ENCODE measurements at regions not wholly inside any gene's neighbourhood (a gene's known extent, or its start where the extent isn't known, plus 50 kb on each side); places are given as distances from the start of the nearest gene placed in this dataset.
"Not testable (repeated sequence)": the region's sequence is repeated elsewhere in the genome, so short reads cannot be mapped to it uniquely, and the experiment has no call there.

- Histone ChIP-seq H4K20me1 (ENCODE audit: insufficient read depth, low read length) (no peaks in the 10 kb centered on the region), H3K9me3 (ENCODE audit: insufficient read depth, low read length, severe bottlenecking) (no peaks in the 10 kb centered on the region), H3K27me3 (ENCODE audit: insufficient read depth, low read length, poor library complexity) (no peaks in the 10 kb centered on the region), H3K27ac (ENCODE audit: low read length) (no peak overlapping the region), H3K4me1 (ENCODE audit: insufficient read depth, low read length) (no peaks in the 10 kb centered on the region), H3K79me2 (ENCODE audit: insufficient read depth, low read length) (no peaks in the 10 kb centered on the region), H3K9ac (ENCODE audit: low read depth, low read length) (no peak overlapping the region), H3K4me2 (ENCODE audit: insufficient read depth, low read length) (no peak overlapping the region), H2AFZ (ENCODE audit: low read depth, low read length) (no peak overlapping the region), H3K36me3 (ENCODE audit: insufficient read depth, low read length) (no peaks in the 10 kb centered on the region), H3K4me3 (ENCODE audit: low read depth in 1 of 2, low read length in 2 of 2) (no peak overlapping the region)
- ATAC-seq (ENCODE audit: insufficient read depth, low read depth) (no peak), DNase-seq (no peak)
- TF ChIP-seq, protein P1, sequence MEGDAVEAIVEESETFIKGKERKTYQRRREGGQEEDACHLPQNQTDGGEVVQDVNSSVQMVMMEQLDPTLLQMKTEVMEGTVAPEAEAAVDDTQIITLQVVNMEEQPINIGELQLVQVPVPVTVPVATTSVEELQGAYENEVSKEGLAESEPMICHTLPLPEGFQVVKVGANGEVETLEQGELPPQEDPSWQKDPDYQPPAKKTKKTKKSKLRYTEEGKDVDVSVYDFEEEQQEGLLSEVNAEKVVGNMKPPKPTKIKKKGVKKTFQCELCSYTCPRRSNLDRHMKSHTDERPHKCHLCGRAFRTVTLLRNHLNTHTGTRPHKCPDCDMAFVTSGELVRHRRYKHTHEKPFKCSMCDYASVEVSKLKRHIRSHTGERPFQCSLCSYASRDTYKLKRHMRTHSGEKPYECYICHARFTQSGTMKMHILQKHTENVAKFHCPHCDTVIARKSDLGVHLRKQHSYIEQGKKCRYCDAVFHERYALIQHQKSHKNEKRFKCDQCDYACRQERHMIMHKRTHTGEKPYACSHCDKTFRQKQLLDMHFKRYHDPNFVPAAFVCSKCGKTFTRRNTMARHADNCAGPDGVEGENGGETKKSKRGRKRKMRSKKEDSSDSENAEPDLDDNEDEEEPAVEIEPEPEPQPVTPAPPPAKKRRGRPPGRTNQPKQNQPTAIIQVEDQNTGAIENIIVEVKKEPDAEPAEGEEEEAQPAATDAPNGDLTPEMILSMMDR (IDR thresholded peaks at IDR 0.05; ENCODE audit: borderline replicate concordance, extremely low read depth, low read length, poor library complexity, severe bottlenecking) = no peak
- no peak for TF ChIP-seq EZH2 (IDR thresholded peaks at IDR 0.05; ENCODE audit: borderline replicate concordance, low read depth, low read length, severe bottlenecking)
Observed at GRCh38 chr2:139550341-139550740, 770.2 kb upstream of the NXPH2 start.

DNA sequence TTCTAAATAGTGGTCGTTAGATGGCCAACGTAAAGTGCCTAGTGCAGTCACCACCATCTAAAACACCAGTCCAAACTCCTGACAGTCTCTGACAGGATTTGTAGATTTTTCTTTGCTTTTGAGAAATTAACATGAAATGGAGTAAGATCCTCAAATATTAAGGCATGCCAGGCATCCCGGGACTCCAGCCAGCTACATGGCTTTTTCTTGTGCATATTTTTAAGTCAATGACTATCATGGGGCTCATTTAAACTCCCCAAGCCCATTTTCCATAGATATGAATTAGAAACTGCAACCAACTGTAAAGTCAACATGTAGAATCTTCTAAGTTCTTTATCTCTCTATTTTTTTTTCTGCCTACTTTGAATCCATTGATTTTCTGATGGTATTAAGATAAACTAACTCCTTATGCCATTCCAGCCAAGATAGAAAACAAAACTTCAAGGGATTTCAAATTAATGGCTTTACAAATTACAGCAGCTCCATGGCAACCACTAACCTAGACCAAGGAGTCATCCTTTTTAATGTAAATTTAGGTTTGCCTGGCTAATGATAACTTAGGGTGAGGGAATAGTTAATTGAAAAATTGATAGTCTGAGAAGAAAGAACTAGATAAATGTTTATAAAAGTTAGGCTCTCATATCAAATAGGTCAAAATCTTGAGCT is 764.1 kb upstream of the NXPH2 start:
- Histone ChIP-seq H3K27ac (ENCODE audit: low read length) (no peak overlapping the region), H3K79me2 (ENCODE audit: insufficient read depth, low read length) (no peaks in the 10 kb centered on the region), H3K9me3 (ENCODE audit: insufficient read depth, low read length, severe bottlenecking) (no peaks in the 10 kb centered on the region), H3K4me2 (ENCODE audit: insufficient read depth, low read length) (no peak overlapping the region), H3K27me3 (ENCODE audit: insufficient read depth, low read length, poor library complexity) (no peaks in the 10 kb centered on the region), H3K4me1 (ENCODE audit: insufficient read depth, low read length) (no peaks in the 10 kb centered on the region), H4K20me1 (ENCODE audit: insufficient read depth, low read length) (no peaks in the 10 kb centered on the region), H3K9ac (ENCODE audit: low read depth, low read length) (no peak overlapping the region), H3K4me3 (ENCODE audit: low read depth in 1 of 2, low read length in 2 of 2) (no peak overlapping the region), H2AFZ (ENCODE audit: low read depth, low read length) (no peak overlapping the region), H3K36me3 (ENCODE audit: insufficient read depth, low read length) (no peaks in the 10 kb centered on the region)
- no peak for TF ChIP-seq EZH2 (IDR thresholded peaks at IDR 0.05; ENCODE audit: borderline replicate concordance, low read depth, low read length, severe bottlenecking)
- TF ChIP-seq, protein P1 (IDR thresholded peaks at IDR 0.05; ENCODE audit: borderline replicate concordance, extremely low read depth, low read length, poor library complexity, severe bottlenecking) = no peak
- ATAC-seq (ENCODE audit: insufficient read depth, low read depth) = no peak
- DNase-seq = no peak

DNA sequence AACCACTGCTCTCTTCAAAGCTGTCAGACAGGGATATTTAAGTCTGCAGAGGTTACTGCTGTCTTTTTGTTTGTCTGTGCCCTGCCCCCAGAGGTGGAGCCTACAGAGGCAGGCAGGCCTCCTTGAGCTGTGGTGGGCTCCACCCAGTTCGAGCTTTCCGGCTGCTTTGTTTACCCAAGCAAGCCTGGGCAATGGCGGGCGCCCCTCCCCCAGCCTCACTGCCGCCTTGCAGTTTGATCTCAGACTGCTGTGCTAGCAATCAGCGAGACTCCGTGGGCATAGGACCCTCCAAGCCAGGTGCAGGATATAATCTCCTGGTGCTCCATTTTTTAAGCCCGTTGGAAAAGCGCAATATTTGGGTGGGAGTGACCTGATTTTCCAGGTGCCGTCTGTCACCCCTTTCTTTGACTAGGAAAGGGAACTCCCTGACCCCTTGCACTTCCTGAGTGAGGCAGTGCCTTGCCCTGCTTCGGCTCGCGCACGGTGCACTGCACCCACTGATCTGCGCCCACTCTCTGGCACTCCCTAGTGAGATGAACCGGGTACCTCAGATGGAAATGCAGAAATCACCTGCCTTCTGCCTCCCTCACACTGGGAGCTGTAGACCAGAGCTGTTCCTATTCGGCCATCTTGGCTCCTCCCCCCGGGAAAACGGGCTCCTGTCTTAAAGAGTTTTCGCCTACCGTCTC is 758.3 kb upstream of the NXPH2 start:
- not testable (repeated sequence) for DNase-seq; H3K4me2 ChIP-seq (ENCODE audit: insufficient read depth, low read length); H3K4me1 ChIP-seq (ENCODE audit: insufficient read depth, low read length); H3K27ac ChIP-seq (ENCODE audit: low read length); H2AFZ ChIP-seq (ENCODE audit: low read depth, low read length); H3K27me3 ChIP-seq (ENCODE audit: insufficient read depth, low read length, poor library complexity); ATAC-seq (ENCODE audit: insufficient read depth, low read depth); H3K4me3 ChIP-seq (ENCODE audit: low read depth in 1 of 2, low read length in 2 of 2); H3K36me3 ChIP-seq (ENCODE audit: insufficient read depth, low read length); H3K9me3 ChIP-seq (ENCODE audit: insufficient read depth, low read length, severe bottlenecking); H3K9ac ChIP-seq (ENCODE audit: low read depth, low read length); H3K79me2 ChIP-seq (ENCODE audit: insufficient read depth, low read length); H4K20me1 ChIP-seq (ENCODE audit: insufficient read depth, low read length)

GRCh38 chr2:139529080-139529479 is 748.9 kb upstream of the NXPH2 start:
- Histone ChIP-seq H2AFZ (ENCODE audit: low read depth, low read length) (no peak overlapping the region), H4K20me1 (ENCODE audit: insufficient read depth, low read length) (no peaks in the 10 kb centered on the region), H3K36me3 (ENCODE audit: insufficient read depth, low read length) (no peaks in the 10 kb centered on the region), H3K79me2 (ENCODE audit: insufficient read depth, low read length) (no peaks in the 10 kb centered on the region), H3K4me2 (ENCODE audit: insufficient read depth, low read length) (no peak overlapping the region), H3K4me3 (ENCODE audit: low read depth in 1 of 2, low read length in 2 of 2) (no peak overlapping the region), H3K9ac (ENCODE audit: low read depth, low read length) (no peak overlapping the region), H3K27ac (ENCODE audit: low read length) (no peak overlapping the region), H3K4me1 (ENCODE audit: insufficient read depth, low read length) (no peaks in the 10 kb centered on the region), H3K27me3 (ENCODE audit: insufficient read depth, low read length, poor library complexity) (no peaks in the 10 kb centered on the region), H3K9me3 (ENCODE audit: insufficient read depth, low read length, severe bottlenecking) (no peaks in the 10 kb centered on the region)
- no peak for DNase-seq
- TF ChIP-seq EZH2 (IDR thresholded peaks at IDR 0.05; ENCODE audit: borderline replicate concordance, low read depth, low read length, severe bottlenecking) = no peak
- TF ChIP-seq, protein P1 (IDR thresholded peaks at IDR 0.05; ENCODE audit: borderline replicate concordance, extremely low read depth, low read length, poor library complexity, severe bottlenecking) = no peak
- no peak for ATAC-seq (ENCODE audit: insufficient read depth, low read depth)

Data from DND-41 (cell line).